Activated CD4-positive, alpha-beta T cell treated with anti-CD3 and anti-CD28 coated beads, Interleukin-2, Interleukin-4, amounts not matched to agents 100 ng/mL and 50 ng/mL, durations not matched to agents 16 hours and 8 hours (primary cell): ENCODE measurements at regions not wholly inside any gene's neighbourhood (a gene's known extent, or its start where the extent isn't known, plus 50 kb on each side); places are given as distances from the start of the nearest gene placed in this dataset.
"Not testable (repeated sequence)": the region's sequence is repeated elsewhere in the genome, so short reads cannot be mapped to it uniquely, and the experiment has no call there.

Experiments used
- DNase-seq: peaks from one replicate; pipeline ENCODE4 v3.0.0-alpha.2; 2020; ENCODE audit warnings: low spot score

DNA sequence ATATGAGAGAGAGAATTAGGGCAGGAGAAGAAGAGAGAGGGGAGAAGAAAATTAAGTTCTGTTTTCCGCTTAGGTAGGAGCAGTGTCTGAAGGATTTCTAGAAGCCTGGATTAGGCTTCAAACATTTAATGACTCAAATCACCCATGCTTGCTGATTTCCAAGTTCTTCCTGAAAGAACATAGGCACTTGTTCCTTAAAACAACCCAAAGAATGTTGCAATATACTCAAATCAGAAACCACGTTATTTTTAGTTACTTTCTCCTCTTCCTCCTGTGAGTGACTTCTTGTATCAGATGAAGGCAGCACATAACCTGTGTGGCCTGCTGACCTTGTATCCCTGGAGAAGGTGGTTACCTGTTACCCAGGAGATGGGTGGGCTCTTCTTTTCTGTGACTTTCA is 351.5 kb upstream of the KLF4 start:
- DNase-seq = no peak

DNA sequence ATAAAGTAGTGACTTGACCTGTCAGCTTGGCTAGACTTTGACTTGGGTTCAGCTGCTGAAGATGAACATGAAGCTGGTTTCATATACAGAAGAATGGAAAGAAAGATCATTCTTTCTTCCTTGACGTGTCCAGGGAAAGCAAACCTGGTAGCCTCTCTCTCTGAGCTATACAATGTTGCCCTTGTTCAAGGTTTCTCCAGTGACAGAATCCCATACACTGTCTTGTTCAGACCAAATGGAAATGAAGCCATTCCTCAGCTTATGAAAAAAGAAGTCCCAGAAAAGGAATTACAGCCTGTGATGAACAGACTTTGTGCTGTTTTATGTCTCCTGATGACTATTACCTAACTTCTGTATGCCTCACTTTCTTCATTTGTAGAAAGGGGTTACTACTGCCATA is 349.8 kb upstream of the KLF4 start:
- DNase-seq = no peak

DNA sequence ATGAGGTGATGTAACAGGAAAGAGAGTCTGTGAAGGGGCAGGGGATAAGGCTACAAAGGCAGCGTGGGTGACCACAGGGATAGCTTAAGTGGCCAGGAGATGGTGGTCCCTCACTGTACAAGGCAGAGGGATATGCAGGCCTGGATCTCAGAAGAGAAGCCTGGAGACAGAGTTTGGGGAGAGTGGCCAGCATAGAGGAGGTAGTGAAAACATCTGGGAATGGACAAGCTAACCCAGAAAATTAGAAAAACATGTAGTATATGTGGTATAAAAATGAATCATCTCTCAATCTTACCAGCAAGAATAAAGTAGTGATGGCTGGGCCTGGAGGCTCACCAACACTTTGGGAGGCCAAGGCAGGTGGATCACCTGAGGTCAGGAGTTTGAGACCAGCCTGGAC is 349.2 kb upstream of the KLF4 start:
- no peak for DNase-seq

DNA sequence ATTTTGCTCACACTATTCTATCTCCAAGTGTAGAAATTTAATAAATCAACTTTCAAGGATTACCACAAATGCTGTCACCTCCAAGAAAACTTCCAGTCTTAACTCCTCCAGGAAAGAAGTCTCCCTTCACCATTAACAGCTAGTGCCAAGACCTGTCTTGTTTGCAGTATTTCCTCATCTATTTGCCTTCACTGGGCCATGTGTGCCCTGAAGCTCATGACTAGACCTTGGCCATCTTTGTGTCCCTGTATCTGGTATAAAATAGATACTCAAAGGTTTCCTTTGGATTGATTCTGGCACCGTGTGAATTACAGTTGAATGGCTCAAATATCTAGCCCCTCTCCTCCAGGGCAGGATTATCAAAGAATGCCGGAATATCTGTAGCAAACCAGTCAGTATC is 346.7 kb upstream of the KLF4 start:
- DNase-seq = no peak

DNA sequence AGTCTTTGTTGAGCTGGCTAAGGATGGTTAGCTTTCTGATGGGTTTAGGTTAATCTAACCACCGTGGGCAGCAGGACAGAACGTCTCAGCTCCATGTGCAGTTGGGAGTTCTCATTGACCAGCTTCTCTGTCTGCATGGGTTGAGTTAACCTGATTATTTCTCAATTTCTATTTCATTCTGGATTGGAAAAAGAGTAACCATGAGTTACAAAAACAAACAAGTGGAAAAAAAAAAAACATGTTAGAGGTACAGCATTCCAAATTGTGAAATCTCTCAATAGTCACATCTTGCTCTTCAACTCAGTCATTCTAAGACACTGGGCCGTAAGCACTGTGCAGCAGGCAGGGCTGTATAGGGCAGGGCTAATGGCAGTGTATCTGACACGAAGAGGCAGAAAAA is 343.7 kb upstream of the KLF4 start:
- DNase-seq = no peak

DNA sequence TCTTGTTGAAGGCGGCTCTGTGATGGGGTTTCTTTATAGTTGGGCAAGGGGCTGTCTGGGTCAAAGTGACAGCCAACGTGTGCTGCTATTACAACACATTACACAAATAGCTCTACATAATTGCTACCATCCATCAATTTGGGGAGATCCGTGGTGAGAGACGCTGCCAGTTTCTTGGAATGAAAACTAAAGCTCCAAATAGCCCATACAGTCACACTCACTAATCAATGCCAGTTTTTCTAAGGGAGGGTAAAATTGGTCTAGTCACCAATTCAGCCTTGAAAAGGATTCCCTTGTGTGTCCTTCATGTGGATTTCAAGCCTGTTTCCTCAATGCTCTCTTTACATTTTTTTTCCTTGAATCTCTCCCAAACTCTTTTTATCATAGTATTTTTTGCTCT is 343.3 kb upstream of the KLF4 start:
- no peak for DNase-seq

GRCh38 chr9:107830479-107830878 is 340.9 kb upstream of the KLF4 start:
- DNase-seq = no peak

- DNase-seq = no peak
Observed at GRCh38 chr9:107827884-107828283, 338.3 kb upstream of the KLF4 start.

DNA sequence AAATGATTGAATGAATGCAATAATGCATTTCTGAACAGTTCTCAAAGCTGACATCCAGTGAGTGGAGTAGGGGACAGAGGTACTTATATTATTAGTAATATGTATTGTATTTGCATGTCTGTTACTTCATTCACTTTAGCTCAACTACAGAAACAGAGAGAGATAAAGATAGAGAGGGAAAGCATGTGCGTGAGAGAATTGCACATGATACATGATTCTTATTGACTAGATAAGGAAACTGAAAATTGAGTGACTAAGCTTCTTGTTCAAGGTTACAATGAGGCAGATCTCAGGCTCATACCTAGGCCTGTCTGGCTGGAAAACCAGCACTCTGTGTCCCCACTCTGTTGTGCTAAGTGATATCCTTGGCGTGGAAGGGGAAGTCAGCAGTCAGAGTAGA is 337.7 kb upstream of the KLF4 start:
- no peak for DNase-seq

DNA sequence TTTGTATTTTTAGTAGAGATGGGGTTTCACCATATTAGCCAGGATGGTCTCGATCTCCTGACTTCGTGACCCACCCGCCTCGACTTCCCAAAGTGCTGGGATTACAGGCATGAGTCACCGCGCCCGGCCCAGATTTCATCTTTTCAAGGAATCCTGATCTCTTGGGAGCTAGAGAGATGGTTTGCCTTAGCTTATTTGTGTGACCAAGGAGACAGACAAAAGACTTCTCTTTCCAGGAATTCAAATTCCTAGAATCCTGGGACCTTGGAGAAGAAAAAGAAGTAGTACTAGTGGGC is 337.1 kb upstream of the KLF4 start:
- DNase-seq = not testable (repeated sequence)

GRCh38 chr9:107824556-107824955 is 335.0 kb upstream of the KLF4 start:
- DNase-seq = no peak

GRCh38 chr9:107819772-107820565 is 330.4 kb upstream of the KLF4 start:
- DNase-seq = no peak

- not testable (repeated sequence) for DNase-seq
Observed at GRCh38 chr9:107818503-107818829, 328.9 kb upstream of the KLF4 start.

- DNase-seq = not testable (repeated sequence)
Observed at GRCh38 chr9:107817595-107818502, 328.3 kb upstream of the KLF4 start.

DNA sequence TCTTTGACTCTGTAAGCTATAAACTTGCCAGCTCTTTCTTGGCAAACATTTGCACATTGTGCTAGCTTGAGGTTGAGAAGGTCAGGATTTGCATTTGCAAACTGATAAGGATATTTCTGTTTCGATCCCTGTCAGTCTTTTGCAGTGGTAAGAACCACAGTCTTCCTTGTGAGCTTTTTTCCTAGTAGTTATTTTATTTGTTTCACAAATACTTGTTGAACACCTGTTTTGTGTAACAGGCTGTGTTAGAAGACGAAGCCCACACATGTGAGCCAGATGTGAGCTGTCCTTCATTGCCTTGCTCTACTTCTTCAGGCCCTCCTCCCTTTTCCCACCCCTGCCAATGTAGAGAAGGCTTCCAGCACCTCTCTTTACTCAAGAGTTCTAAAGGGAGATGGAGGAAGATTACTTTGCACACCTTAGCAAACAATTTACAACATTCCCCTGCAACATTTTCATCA is 327.0 kb upstream of the KLF4 start:
- no peak for DNase-seq

DNA sequence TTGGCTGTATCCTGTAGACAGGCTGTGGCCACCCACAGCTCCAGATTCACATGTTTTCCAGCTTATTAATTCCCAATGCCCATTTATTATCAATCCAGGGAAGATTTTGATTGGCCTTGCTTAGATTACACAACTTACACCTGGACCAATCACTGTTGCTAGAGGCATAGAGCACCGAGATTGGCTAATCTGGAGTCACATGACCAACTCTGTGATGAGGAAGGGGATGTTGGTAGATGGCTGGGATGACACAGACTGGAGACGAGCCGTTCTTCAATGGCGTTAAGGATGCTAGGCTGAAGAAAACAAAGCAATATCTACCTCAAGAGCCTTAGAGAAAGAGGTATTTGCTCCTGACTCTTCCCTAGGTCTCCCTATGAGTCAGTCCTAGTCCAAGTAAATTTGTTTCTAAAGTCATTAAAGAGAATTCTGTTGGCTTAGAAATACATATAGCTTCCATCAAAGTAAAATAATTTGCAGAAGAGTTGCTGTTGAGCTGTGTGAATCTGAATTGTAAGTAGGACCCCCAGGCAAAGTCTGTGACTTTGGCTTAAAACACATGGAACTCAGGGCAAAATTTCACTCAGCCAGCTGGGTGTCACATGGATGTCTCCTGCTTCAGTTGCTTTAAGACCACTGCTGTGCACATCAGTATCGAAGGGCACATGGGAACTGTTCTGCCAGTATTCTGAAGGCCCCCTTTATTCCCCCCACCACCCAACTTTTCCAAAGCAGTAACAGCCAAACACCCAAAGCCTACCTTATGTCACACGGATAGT is 326.4 kb upstream of the KLF4 start:
- no peak for DNase-seq

DNA sequence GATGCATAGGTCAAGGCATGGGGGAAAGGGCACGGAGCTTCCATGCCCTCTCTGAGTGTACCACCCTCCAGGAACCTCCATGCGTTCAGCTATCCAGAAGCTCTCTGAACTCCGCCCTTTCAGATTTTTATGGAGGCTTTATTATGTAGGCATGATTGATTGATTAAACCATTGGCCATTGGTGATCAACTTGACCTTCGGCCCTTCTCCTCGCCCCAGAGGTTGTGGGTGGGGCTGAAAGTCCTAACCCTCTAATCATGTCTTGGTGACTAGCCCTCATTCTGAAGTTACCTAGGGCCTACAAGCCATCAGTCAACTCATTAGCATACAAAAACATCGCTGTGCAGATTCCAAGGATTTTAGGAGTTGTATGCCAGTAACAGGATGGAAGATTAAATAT is 323.7 kb upstream of the KLF4 start:
- DNase-seq = no peak

DNA sequence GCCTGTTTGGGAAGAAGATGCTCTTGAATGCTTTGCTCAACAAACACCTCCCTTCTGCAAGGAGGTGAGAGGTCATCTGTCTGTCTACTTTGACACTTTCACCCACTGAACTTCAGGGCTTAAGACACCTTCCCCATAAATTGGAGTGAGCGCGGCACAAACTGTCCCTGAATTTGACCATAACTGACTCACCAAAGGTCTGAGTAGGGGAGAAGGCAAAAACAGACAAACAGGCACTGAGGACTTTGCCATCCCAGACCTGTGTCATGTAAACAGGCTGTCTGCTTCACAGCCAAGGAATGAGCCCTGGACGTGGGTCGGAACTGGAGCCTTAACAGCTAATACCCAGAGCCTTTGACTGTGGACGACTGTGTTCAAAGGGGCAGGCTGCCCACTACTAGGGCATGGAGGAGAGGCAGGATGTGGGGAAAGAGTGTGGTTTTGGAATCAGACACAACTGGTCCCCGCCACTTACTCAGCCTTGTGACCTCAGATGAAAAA is 320.9 kb upstream of the KLF4 start:
- DNase-seq = no peak

- DNase-seq = no peak
Observed at GRCh38 chr9:107809871-107810460, 320.4 kb upstream of the KLF4 start.

DNA sequence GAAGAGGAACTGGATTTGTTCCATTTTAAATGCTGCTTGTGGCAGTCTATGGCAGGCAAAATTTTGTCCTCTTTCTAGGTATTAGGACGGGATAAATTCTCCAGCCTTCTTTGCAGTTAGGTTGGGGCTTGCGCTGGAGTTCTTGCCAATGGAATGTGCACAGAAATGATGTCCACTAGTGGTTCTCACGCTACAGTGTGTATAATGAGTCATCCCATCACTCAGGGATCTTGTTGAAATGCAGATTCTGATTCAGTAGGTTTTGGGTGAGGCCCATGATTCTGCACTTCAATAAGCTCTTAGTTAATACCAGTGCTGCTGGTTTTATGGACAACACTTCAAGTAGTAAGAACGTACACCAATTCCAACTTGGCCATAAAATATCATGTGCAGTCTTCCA is 317.6 kb upstream of the KLF4 start:
- DNase-seq = no peak

DNA sequence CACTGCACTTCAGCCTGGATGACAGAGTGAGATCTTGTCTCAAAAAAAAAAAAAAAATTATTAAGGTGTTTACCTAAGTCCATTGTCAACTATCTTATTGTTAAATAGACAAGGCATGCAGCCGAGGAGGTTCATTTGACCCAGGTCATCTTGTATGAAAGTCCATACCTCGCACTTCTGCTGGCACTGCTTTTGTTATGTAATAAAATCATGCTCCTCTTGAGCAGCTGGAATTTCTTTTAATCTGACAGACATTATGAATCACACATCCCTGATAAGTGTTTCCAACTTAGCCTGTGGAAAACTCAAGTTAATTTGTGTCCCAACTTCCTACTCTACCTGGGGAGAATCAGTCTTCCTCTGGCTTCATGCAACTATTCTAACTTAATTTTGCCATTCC is 315.6 kb upstream of the KLF4 start:
- no peak for DNase-seq

GRCh38 chr9:107794259-107794658 is 304.7 kb upstream of the KLF4 start:
- DNase-seq = no peak
